Effector memory CD8-positive, alpha-beta T cell (primary cell): ENCODE measurements at regions not wholly inside any gene's neighbourhood (a gene's known extent, or its start where the extent isn't known, plus 50 kb on each side); places are given as distances from the start of the nearest gene placed in this dataset.
"Not testable (repeated sequence)": the region's sequence is repeated elsewhere in the genome, so short reads cannot be mapped to it uniquely, and the experiment has no call there.

Source experiments
- ATAC-seq: fragments of 150-1000 bp; cut with Tn5 transposase; replicated peaks from 2 replicates; pipeline ENCODE4 v1.10.0; 2021; ENCODE audit warnings: mild to moderate bottlenecking, moderate library complexity
- DNase-seq, 3 experiments: peaks; one replicate each; pipeline ENCODE4 v3.0.0; 2021
- H3K27ac Mint-ChIP-seq, 2 donors: one replicate each; pipeline ENCODE4 v1.8.0; 2022; ENCODE audit warnings: mild to moderate bottlenecking in 2 of 2, mixed read lengths in 2 of 2, moderate library complexity in 2 of 2
- H3K27me3 Mint-ChIP-seq, 2 donors: one replicate each; pipeline ENCODE4 v1.8.0; 2022; ENCODE audit warnings: mixed read lengths in 2 of 2
- H3K36me3 Mint-ChIP-seq: one replicate; pipeline ENCODE4 v1.8.0; 2022; ENCODE audit warnings: mild to moderate bottlenecking, moderate library complexity, mixed read lengths; ENCODE audit not compliant: insufficient read depth
- H3K4me1 Mint-ChIP-seq, 2 donors: one replicate each; pipeline ENCODE4 v1.8.0; 2022; ENCODE audit warnings: low read depth in 2 of 2, mixed read lengths in 2 of 2
- H3K4me3 Mint-ChIP-seq, 2 donors: one replicate each; pipeline ENCODE4 v1.8.0; 2022; ENCODE audit warnings: mild to moderate bottlenecking in 2 of 2, mixed read lengths in 2 of 2, moderate library complexity in 2 of 2
- H3K9me3 Mint-ChIP-seq, 2 donors: one replicate each; pipeline ENCODE4 v1.8.0; 2022; ENCODE audit warnings: mixed read lengths in 2 of 2

DNA sequence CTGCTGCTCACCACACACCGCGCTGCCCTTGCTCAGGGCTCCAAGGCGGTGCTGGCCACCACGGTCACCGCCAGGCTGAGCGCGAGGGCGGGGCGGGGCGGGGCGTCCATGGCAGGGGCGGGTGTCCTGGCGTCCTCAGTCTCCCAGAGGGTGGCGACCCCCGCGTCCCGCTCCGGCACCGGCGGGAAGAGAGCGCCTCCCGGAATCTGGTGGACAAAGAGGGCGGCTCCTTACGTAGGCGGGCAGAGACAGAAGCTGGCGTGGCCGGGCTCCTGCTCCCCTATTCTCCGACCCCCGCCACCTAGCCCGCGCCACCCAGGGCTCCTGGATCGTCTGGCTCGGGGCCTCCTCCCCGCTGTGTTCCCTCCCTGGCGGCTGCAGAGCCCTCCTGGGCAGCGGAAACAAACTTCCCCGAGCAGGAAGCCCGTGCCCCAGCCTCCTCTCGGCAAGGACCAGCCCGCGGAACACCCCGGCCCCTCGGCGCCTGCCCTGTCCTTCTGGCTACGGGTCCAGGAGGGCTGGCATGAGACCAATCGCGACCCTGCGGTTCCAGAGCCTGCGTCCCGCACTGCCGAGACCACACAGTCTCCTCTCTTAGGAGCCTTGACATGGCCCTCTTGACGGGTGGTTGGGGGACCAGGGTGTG lies 133.8 kb upstream of the ZNF92 start:
- Mint-ChIP-seq H3K36me3 (no peaks in the 10 kb centered on the region), H3K9me3 (no peaks in the 10 kb centered on the region), H3K27me3 (peaks cover 0 to 13% of the 10 kb centered on the region in 2 donors), H3K4me1 (peaks cover 11 to 23% of the 10 kb centered on the region in 2 donors), H3K27ac (peak overlapping the region; percentile 44 to 71), H3K4me3 (peak overlapping the region; percentile 74 to 81)
- ATAC-seq (peak; percentile 73), DNase-seq (no peak)

DNA sequence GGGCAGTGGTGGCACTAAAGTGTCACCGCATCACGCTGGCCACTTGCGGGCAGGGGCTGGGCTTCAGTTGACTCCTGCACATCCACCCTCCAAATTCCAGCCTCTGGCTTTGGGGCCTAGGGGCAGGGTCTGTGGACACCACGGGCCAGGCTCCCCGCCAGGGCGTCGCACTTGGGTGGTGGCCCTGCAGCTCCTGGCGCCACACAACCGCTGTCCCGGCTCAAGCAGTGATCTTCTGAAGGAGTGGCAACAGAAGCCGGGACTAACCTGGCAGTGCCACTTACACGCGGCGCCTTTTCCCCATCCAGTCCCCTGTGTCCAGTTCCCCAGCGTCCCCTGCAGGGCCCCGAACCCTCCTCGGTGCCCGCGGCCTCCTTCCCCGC lies 134.3 kb upstream of the ZNF92 start:
- Mint-ChIP-seq H3K9me3 (no peaks in the 10 kb centered on the region), H3K4me3 (peak overlapping the region; percentile 74 to 81), H3K36me3 (no peaks in the 10 kb centered on the region), H3K4me1 (peaks cover 16 to 27% of the 10 kb centered on the region in 2 donors), H3K27me3 (peaks cover 0 to 13% of the 10 kb centered on the region in 2 donors), H3K27ac (peak overlapping the region in 1 of 2 donors; percentile 44)
- DNase-seq (no peak), ATAC-seq (no peak)

DNA sequence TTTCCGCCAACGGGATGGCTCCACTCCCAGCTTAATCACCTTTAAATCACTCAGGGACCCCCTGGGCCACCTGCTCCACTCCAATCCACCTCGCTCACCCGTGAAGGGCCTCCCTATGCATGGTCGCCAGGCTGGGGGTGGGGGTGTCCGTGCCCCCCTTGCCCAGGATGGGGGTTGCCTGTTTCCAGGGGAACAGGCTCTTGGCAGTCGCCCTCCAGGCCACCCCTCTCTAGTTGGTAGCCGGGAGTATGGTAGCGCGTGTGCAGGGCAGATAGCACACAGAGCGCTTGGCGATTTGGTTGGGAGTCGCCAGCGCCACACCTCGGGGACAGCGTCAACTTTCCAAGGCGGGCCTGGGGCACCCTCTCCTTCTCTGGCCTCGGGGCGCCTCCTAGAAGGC lies 134.9 kb upstream of the ZNF92 start:
- ATAC-seq (no peak), DNase-seq (no peak)
- Mint-ChIP-seq H3K27ac (no peak overlapping the region), H3K4me3 (peak overlapping the region in 1 of 2 donors; percentile 81), H3K9me3 (no peaks in the 10 kb centered on the region), H3K36me3 (no peaks in the 10 kb centered on the region), H3K4me1 (peaks cover 21 to 31% of the 10 kb centered on the region in 2 donors), H3K27me3 (peaks cover 0 to 13% of the 10 kb centered on the region in 2 donors)

DNA sequence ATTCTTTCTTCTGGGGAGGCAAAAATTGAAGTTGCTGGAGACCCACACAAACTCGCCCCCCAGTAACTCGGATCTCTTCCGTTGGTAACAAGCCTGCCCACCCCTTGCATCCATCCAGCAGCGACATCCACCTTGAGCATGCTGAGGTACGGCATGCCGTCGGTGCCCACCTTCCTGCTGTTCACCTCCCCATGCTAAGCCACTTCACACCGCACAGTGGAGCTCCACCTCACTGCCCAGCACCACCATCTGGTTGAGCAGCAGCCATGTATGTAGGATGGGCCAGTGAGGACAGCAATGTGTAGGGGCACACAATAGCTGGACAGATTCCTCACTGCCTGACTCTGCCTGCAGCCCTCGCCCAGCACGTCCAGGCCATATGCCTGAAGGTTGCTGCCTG lies 138.1 kb upstream of the ZNF92 start:
- H3K36me3 Mint-ChIP-seq: no peaks in the 10 kb centered on the region
- peak overlapping the region in 1 of 2 donors; percentile 1 for H3K27ac Mint-ChIP-seq
- H3K4me1 Mint-ChIP-seq: peaks cover 31 to 48% of the 10 kb centered on the region in 2 donors
- no peak for ATAC-seq
- no peak for DNase-seq
- H3K9me3 Mint-ChIP-seq: no peaks in the 10 kb centered on the region
- H3K4me3 Mint-ChIP-seq: peak overlapping the region; percentile 37 to 51
- H3K27me3 Mint-ChIP-seq: no peaks in the 10 kb centered on the region

DNA sequence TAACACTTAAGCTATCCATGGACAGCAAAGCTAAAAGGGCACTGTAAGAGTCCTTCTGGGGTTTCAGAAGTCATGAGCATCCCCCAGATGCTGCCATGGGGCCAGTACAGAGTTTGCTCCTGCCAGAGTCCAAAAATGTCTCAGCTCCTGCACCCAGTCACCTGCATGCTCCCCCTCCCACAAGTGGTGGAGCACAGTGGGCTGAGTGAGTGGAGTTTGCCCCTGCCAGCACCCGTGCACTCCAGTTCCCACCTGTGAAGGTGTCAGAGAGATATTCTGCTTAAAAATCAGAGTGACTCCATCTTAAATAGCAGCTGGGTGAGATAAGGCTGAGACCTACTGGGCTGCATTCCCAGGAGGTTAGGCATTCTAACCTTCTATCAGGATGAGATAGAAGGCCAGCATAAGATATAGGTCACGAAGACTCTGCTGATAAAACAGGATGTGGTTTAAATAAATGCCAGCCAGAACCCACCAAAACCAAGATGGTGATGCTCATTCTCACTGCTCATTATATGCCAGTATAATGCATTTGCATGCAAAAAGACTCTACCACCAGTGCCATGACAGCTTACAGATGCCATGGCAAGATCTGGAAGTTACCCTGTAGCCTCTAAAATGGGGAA lies 140.1 kb upstream of the ZNF92 start:
- H3K4me1 Mint-ChIP-seq: peaks cover 31 to 46% of the 10 kb centered on the region in 2 donors
- peak overlapping the region in 1 of 2 donors; percentile 41 for H3K27ac Mint-ChIP-seq
- ATAC-seq (peak; percentile 86), DNase-seq (no peak)
- H3K36me3 Mint-ChIP-seq: no peaks in the 10 kb centered on the region
- peak overlapping the region; percentile 27 to 29 for H3K4me3 Mint-ChIP-seq
- H3K9me3 Mint-ChIP-seq: no peaks in the 10 kb centered on the region
- no peaks in the 10 kb centered on the region for H3K27me3 Mint-ChIP-seq

DNA sequence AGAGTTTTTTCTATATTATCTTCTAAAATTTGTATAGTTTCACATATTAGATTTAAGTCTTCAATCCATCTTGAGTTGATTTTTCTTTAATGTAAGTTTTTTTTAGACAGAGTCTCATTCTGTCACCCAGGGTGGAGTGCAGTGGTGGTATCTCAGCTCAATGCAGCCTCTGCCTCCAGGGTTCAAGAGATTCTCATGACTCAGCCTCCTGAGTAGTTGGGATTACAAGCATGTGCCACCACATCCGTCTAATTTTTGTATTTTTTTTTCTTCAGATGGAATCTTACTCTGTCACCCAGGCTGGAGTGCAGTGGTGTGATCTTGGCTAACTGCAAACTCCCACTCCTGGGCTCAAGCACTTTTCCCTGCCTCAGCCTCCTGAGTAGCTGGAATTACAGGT lies 143.4 kb upstream of the ZNF92 start:
- H3K4me3 Mint-ChIP-seq: no peak overlapping the region
- no peaks in the 10 kb centered on the region for H3K9me3 Mint-ChIP-seq
- H3K4me1 Mint-ChIP-seq: peaks cover 22 to 29% of the 10 kb centered on the region in 2 donors
- ATAC-seq (no peak), DNase-seq (no peak)
- H3K36me3 Mint-ChIP-seq: no peaks in the 10 kb centered on the region
- H3K27ac Mint-ChIP-seq: no peak overlapping the region
- H3K27me3 Mint-ChIP-seq: no peaks in the 10 kb centered on the region

DNA sequence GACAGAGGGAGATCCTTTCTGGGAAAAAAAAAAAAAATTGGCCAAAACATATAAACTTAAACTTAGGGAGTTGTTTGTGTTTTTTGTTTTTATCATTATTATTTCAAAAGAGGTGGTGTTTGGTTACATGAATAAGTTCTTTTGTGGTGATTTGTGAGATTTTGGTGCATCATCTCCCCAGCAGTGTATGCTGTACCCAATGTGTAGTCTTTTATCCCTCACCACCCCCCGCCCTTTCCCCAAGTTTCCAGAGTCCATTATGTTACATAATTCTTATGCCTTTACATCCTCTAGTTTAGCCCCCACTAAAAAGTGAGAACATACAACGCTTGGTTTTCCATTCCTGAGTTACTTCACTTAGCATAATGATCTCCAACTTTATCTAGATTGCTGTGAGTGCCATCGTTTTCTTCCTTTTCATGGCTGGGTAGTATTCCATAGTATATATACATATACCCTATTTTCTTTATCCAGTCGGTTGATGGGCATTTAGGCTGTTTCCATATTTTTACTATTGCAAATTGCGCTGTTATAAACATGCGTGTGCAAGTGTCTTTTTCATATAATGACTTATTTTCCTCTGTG lies 148.1 kb upstream of the ZNF92 start:
- no peaks in the 10 kb centered on the region for H3K36me3 Mint-ChIP-seq
- peaks cover 0 to 4% of the 10 kb centered on the region in 2 donors for H3K4me1 Mint-ChIP-seq
- H3K9me3 Mint-ChIP-seq: no peaks in the 10 kb centered on the region
- ATAC-seq: no peak
- no peaks in the 10 kb centered on the region for H3K27me3 Mint-ChIP-seq
- H3K4me3 Mint-ChIP-seq: no peak overlapping the region
- H3K27ac Mint-ChIP-seq: no peak overlapping the region
- no peak for DNase-seq

DNA sequence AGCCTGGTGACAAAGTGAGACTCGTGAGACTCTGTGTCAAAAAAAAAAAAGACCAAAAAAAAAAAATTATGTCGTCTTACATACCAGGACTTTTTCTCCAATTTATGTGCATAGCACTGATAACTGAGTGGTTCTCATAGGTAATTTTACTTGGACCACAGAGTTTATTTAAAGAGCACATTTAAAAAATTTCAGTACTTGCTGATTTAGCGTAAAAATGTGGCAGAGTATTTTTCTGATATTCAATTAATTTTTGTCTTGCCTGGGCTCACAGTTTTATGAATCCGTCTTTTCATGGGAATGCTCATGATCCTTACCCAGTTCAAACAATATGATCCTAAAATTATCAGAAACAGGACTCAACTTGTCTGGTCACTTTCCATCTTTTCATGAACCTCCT lies 151.0 kb upstream of the ZNF92 start:
- ATAC-seq (no peak), DNase-seq (no peak)
- peaks cover 0 to 3% of the 10 kb centered on the region in 2 donors for H3K4me1 Mint-ChIP-seq
- H3K27me3 Mint-ChIP-seq: no peaks in the 10 kb centered on the region
- H3K27ac Mint-ChIP-seq: no peak overlapping the region
- no peaks in the 10 kb centered on the region for H3K36me3 Mint-ChIP-seq
- H3K9me3 Mint-ChIP-seq: no peaks in the 10 kb centered on the region
- H3K4me3 Mint-ChIP-seq: no peak overlapping the region

DNA sequence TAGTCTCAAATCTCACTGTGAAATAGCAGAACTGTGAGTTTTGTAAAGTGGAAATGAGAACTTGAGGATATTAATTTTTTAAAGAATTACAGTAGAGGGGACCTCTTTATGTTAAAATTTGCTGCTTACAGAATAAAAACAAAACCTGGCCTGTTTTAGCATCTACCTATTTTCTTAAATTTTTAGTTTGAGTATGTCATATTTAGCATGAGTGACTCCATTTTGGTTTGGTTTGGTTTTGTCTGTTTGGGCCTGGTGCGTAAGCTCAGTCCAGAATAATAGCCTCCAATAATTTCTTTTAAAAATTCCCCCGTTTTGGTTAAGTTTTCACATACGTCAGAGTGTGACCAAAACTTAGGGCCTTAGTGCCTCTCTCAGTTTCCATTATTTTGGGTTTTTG lies 152.0 kb upstream of the ZNF92 start:
- no peaks in the 10 kb centered on the region for H3K9me3 Mint-ChIP-seq
- no peaks in the 10 kb centered on the region for H3K36me3 Mint-ChIP-seq
- no peak for DNase-seq
- no peak overlapping the region for H3K4me3 Mint-ChIP-seq
- H3K27me3 Mint-ChIP-seq: no peaks in the 10 kb centered on the region
- peaks cover 1 to 3% of the 10 kb centered on the region in 2 donors for H3K4me1 Mint-ChIP-seq
- no peak overlapping the region for H3K27ac Mint-ChIP-seq
- ATAC-seq: no peak

DNA sequence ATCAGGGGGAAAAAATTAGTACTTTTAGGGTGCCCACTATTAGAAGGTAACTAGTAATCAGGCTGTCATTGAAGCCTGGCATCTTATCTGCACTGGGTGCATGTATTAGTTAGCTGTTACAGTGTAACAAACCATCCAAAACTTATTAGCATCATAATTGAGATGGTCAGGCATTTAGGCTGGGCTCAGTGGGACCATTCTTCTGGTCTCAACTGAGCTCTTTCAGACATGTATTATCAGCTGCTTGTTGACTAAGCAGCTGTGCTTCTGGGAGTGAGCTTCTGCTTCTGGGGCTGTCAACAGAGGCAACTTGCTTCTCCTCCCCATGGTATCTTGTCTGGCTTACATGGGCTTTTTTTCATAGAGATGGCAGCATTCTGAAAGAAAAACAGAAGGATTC lies 154.0 kb upstream of the ZNF92 start:
- no peaks in the 10 kb centered on the region for H3K36me3 Mint-ChIP-seq
- no peak for ATAC-seq
- no peak overlapping the region for H3K27ac Mint-ChIP-seq
- no peaks in the 10 kb centered on the region for H3K27me3 Mint-ChIP-seq
- H3K9me3 Mint-ChIP-seq: no peaks in the 10 kb centered on the region
- peaks cover 4 to 5% of the 10 kb centered on the region in 2 donors for H3K4me1 Mint-ChIP-seq
- no peak overlapping the region for H3K4me3 Mint-ChIP-seq
- DNase-seq: no peak

DNA sequence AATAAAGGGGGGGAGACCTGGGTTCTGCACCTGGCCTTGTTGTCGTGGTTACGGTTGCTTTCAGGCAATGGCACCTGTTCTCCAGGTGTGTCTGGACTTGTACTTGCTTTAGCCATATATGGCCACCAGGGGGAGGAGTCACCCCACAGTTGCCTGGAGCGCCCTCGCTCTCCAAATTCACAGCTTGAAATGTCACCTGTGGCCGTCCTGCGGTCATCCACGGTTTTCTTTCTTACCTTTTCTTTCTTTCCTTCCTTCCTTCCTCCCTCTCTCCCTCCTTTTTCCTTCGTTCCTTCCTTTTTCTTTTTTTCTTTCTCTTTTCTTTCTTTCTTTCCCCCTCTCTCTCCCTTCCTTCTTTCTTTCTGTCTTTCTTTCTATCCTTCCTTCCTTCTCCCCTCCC lies 157.2 kb upstream of the ZNF92 start:
- Mint-ChIP-seq H3K36me3 (no peaks in the 10 kb centered on the region), H3K9me3 (no peaks in the 10 kb centered on the region), H3K27ac (no peak overlapping the region), H3K4me1 (peaks cover 4 to 5% of the 10 kb centered on the region in 2 donors), H3K4me3 (peak overlapping the region in 1 of 2 donors; percentile 17), H3K27me3 (no peaks in the 10 kb centered on the region)
- ATAC-seq: peak; percentile 80
- DNase-seq: peak; percentile 62 to 67 (median 63)

DNA sequence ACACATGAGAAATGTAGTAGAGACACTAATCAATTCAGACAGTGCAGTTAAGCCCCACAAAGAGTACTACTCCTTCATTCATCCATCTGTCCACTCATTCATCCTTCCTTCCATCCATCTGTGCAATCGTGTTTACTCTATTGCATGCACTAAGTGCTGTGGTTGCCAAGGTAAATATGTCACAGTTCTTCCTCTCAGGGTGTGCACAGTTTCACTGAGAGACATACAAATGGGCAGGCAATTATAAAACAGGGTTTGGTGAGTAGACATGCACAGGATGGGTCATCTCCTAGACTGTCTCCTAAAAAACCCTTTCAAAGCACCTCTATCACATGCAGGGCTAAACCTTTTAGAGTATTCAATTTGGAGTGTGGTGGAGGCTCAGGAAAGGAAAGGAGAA lies 160.4 kb upstream of the ZNF92 start:
- not testable (repeated sequence) for DNase-seq, H3K27me3 Mint-ChIP-seq, H3K9me3 Mint-ChIP-seq, ATAC-seq, H3K4me1 Mint-ChIP-seq, H3K36me3 Mint-ChIP-seq, H3K4me3 Mint-ChIP-seq, H3K27ac Mint-ChIP-seq

DNA sequence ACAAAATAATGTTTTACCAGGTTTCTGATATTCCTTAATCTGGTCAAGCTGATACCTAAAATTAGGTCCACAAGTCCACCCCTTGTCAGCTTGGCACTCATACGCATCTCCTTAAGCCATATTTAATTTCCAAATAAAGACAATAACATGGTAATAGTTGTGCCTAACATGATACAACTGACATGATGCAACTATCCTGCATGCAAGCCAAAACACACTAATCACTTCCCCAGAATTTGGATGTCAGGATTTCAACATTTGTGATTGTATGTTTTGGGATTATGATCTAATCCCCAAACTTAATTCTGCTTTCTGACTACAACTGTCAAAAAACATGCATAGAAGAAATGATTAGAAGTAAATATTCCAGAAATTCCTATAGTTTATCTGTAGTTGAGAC lies 174.4 kb upstream of the ZNF92 start:
- not testable (repeated sequence) for H3K27ac Mint-ChIP-seq, H3K4me3 Mint-ChIP-seq, H3K4me1 Mint-ChIP-seq, H3K36me3 Mint-ChIP-seq, H3K9me3 Mint-ChIP-seq, ATAC-seq, H3K27me3 Mint-ChIP-seq, DNase-seq
